ENCODE measurements at regions not wholly inside any gene's neighbourhood (a gene's known extent, or its start where the extent isn't known, plus 50 kb on each side); places are given as distances from the start of the nearest gene placed in this dataset.

DNA sequence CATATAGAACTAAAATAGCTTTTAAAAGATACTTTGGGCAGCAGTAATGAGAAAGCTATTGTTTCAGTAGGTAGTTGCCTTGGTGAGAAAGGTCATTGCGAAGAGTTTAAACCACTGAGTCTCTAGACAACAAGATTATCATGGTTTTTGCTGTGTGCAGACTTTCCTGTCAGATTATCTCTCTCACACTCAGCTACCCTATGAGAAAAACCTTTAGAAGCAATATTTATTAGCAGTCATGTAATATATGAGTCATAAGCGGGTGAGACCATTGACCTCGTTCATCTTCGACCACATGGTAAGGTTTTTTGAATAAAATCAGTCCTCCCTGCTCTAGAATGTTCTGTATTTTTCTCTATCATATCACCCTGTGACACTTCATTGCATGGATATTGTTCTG, 59.9 kb downstream of the GPR65 start:
- DNase-seq (ENCODE audit: low read depth), result no peak
- TF ChIP-seq, protein P1, sequence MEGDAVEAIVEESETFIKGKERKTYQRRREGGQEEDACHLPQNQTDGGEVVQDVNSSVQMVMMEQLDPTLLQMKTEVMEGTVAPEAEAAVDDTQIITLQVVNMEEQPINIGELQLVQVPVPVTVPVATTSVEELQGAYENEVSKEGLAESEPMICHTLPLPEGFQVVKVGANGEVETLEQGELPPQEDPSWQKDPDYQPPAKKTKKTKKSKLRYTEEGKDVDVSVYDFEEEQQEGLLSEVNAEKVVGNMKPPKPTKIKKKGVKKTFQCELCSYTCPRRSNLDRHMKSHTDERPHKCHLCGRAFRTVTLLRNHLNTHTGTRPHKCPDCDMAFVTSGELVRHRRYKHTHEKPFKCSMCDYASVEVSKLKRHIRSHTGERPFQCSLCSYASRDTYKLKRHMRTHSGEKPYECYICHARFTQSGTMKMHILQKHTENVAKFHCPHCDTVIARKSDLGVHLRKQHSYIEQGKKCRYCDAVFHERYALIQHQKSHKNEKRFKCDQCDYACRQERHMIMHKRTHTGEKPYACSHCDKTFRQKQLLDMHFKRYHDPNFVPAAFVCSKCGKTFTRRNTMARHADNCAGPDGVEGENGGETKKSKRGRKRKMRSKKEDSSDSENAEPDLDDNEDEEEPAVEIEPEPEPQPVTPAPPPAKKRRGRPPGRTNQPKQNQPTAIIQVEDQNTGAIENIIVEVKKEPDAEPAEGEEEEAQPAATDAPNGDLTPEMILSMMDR (IDR thresholded peaks at IDR 0.05; ENCODE audit: low read length, missing control alignments), result no peak
- no peak overlapping the region for H3K4me3 ChIP-seq (replicated peaks; ENCODE audit: low read depth, low read length)

DNA sequence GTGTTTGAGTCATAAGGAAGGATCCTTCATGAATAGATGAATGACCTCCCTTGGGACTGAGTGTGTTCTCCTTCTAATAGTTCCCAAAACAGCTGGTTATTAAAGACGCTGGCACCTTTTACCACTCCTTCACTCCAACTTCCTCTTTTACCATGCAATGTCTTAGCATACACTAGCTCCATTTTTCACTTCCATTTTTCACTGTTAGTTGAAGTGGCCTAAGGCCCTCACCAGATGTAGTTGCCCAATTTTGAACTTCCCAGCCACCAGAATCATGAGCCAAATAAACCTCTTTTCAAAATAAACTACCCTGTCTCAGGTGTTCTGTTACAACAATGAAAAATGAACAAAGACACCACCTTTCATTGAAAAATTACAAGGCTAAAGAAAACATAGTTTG, 64.7 kb downstream of the GPR65 start:
- H3K4me3 ChIP-seq (replicated peaks; ENCODE audit: low read depth, low read length), result no peak overlapping the region
- no peak for DNase-seq (ENCODE audit: low read depth)
- TF ChIP-seq, protein P1 (IDR thresholded peaks at IDR 0.05; ENCODE audit: low read length, missing control alignments), result no peak

DNA sequence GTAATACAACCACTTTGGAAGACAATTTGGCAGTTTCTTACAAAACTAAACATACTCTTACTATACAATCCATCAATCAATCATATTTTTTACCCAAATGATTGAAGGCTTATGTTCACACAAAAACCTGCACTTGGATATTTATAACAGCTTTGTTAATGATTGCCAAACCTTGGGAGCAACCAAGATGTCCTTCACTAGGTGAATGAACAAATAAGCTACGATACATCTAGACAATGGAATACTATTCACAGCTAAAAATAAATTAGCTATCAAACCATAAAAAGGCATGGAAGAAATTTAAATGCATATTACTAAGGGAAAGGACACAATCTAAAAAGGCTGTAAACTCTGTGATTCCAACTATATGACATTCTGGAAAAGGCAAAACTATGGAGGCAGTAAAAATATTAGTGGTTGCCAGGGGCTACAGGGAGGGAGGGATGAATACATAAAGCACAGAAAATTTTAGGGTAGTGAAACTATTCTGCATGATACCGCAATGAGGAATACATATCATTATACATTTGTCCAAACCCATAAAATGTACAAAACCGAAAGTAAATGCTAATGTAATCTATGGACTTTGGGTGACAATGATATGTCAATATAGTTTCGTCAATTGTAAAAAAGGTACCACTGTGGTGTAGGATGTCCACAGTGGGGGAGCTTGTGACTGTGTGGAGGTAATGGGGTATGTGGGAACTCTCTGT, 70.5 kb downstream of the GPR65 start:
- TF ChIP-seq, protein P1 (IDR thresholded peaks at IDR 0.05; ENCODE audit: low read length, missing control alignments), result no peak
- no peak overlapping the region for H3K4me3 ChIP-seq (replicated peaks; ENCODE audit: low read depth, low read length)
- no peak for DNase-seq (ENCODE audit: low read depth)

DNA sequence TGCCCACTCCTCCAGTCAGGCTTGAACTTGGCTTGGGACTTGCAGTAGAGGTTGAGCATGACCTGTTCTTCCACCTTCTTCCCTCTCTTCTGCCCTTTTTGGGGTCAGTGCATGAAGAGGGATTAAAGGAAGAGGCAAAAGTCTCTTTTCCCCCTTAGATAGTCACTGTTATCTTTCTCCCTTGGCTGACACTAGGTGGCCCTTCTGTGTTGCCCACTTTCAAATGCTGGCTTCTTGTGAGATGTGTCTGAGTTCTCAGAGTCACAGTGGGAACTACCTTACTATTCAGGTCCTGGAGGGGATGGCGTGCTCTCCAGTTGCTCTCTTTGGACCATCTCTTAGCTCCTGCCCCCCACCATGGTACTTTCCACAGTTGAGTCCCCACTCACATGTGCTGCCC, 73.6 kb downstream of the GPR65 start:
- H3K4me3 ChIP-seq (replicated peaks; ENCODE audit: low read depth, low read length), result no peak overlapping the region
- no peak for DNase-seq (ENCODE audit: low read depth)
- TF ChIP-seq, protein P1 (IDR thresholded peaks at IDR 0.05; ENCODE audit: low read length, missing control alignments), result no peak

DNA sequence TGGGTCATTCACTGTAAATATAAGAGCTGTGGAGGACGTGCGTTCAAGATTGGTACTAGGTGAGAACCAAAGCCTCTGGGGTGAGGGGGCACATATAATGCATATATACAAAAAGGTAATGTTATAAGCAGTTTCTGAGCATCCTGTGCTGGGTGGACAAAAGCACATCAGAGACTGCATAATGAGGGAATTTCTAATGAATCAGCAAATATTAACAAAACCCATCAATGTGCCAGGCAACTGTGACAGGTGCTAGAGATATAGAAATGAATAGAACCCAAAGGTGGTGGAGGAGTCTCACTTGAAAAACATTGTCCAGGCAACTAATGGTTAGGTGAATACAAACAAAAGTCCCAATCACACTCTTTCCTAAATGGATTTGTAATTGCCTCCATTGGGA, 74.7 kb downstream of the GPR65 start:
- DNase-seq (ENCODE audit: low read depth), result no peak
- no peak overlapping the region for H3K4me3 ChIP-seq (replicated peaks; ENCODE audit: low read depth, low read length)
- TF ChIP-seq, protein P1 (IDR thresholded peaks at IDR 0.05; ENCODE audit: low read length, missing control alignments), result no peak

DNA sequence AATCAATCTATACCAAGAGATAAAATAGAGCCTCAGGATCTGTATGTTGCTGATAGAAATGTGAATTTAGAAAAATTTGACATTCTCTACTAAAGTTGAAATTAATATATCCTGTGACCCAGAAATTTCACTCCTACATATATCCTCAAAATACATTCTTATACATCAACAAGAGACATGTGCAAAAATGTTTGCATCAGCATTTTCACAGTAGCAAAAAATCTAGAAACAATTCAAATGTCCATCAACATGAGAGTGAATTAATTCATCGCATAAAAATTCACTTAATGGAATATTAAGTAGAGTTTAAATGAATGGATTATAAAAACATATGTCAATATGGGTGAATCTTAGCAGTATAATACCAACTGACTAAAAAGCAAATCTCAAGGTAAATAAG, 80.8 kb downstream of the GPR65 start:
- no peak for DNase-seq (ENCODE audit: low read depth)
- no peak overlapping the region for H3K4me3 ChIP-seq (replicated peaks; ENCODE audit: low read depth, low read length)
- TF ChIP-seq, protein P1 (IDR thresholded peaks at IDR 0.05; ENCODE audit: low read length, missing control alignments), result no peak

DNA sequence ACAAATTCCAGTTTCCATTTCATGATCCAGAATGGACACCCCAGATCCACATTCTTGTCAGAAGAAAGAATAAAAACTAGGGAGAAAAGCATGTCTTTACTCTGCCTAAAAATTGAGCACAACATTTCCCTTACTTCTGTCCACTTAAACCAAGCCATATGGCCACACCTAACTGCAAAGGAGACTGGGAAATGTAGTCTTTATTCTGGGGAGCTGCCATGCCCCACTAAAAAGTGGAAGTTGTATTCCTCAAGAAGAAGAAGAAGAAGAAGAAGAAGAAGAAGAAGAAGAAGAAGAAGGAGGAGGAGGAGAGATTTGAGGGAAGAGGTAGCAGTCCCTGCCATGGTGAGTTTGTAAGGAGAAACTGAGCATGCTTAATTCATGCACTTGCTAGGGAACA, 84.5 kb downstream of the GPR65 start:
- TF ChIP-seq, protein P1 (IDR thresholded peaks at IDR 0.05; ENCODE audit: low read length, missing control alignments), result no peak
- no peak for DNase-seq (ENCODE audit: low read depth)
- no peak overlapping the region for H3K4me3 ChIP-seq (replicated peaks; ENCODE audit: low read depth, low read length)
